NCI-H526 treated with DMSO at 0.1 percent for 48 hours (cell line): ENCODE measurements at regions not wholly inside any gene's neighbourhood (a gene's known extent, or its start where the extent isn't known, plus 50 kb on each side); places are given as distances from the start of the nearest gene placed in this dataset.

Experiments used
- DNase-seq: peaks from one replicate; lab custom pipeline; 2025; lab: John Stamatoyannopoulos, UW

DNA sequence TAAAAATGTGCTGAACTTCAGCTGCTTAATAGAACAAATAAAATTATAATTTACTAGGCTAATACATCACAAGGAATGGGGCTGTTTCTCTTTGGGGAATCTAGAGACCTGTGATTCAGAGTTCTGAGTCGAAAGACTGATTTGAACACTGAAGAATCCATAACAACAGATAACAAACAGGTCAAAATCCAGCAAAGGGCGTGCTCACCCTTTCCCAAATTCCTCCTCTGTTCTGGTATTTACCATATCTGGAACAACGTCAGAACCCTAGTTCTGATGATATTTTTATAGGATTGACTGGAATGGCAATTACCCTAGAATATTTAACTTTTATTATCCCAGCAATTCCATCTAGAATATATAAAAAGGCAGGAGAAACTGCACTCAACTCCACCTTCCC lies 66.0 kb upstream of the ITGA6 start:
- DNase-seq: no peak

DNA sequence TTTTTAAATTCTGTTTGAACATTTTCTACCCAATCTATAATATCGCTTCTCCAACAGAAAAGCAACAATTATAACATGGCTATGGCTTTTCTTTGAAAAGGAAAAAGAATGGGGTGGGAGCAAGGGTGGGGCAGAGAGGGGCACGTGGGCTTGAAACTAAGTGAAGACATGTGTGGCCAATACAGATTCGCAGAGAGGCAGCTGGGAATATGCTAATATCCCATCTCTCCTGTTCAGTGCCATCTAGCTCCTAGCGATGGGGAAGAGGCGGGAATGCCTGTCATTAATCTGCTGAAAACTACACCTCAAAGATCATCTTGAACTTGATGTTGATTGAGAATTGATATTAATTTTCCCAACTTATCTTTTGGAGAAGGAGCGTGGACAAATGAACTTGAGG lies 65.5 kb upstream of the ITGA6 start:
- DNase-seq: no peak

DNA sequence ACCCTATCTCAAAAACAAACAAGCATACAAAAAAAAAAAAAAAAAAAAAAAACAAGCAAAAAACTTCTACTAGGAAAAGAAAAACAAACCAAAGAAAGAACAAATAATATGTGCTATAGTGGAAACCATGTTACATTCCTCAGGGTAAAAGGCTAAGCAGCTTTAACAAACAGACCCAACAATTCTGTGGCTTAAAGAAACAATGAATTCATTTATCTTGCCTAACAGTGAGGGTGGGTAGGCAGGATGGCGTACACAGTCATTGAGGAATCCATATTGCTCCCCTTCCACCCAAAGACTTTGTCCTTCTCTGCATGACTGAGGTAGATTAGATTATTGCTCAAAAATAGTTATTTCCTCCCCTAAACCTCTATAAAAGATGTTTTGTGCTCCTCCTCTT lies 63.1 kb upstream of the ITGA6 start:
- DNase-seq: no peak

DNA sequence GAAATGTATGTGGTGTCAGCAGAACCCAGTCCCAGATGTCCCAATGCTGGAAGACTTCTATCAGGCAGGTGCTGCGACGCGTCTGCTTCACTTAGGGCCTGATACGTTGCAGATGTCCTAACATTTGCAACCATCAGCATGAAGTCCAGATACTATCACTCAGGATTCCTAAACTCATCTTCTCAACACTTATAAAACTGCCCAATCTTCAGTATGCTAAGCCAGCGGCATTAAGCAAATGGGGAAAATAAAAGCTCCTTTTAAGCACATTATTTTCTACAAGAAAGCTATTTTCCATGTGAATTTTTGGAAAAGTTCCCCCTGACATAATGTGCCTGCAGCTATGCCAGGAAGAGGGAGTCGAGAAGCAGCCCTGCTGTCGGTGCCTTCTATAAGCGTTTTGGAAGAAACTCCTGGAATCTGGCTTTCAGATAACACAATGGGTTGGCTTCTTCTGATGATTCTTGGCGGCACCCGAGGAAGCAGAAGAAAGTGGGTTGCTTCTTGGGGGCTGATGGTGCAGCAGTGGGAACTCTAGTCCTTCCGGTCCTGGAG lies 60.7 kb upstream of the ITGA6 start:
- DNase-seq: no peak

DNA sequence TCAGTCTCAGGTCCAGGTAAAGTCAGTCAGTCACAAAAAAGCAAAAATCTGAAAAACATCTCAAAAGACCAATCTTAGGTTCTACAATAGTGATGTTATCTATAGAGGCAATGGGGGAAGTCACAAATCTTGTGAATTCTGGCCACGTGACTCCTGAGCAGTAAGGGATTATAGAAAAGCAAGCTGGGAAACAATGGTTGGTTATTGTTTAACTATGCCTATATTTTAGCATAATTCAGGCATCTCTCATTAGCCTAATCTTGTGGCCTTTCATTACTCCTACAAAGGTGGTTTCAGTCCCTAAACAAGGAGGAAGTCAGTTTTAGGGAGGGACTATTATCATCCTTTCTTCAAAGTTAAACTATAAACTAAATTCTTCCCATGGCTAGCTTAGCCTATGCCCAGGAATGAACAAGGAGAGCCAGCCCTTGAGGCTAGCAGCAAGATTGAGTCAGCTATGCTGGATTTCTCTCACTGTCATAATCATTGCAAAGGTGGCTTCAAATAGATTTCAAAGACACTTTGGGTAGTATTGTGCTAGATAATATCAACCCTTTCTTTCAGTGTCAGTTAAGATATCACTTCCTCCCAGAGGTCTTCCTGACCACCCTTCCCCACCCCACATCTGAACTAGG lies 56.4 kb upstream of the ITGA6 start:
- DNase-seq: no peak

DNA sequence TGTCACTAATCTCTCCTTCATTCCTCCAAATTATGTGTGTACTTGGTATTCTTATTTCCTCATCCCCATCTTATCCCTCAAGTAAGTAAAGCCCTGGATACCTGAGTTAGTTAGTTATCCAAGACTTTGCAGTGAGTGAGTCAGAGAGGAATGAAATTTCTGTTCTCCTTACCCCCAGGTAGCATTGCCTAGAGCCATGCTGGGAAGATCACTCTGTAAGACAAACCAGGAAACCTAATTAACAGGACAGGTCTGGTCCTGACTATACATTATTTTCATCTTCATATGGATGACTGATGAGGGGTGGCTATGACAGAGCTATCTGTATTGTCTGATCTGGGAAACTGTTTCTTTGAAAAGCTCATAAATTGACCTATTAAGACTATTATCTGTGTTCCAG lies 55.0 kb upstream of the ITGA6 start:
- DNase-seq: peak; percentile 32

DNA sequence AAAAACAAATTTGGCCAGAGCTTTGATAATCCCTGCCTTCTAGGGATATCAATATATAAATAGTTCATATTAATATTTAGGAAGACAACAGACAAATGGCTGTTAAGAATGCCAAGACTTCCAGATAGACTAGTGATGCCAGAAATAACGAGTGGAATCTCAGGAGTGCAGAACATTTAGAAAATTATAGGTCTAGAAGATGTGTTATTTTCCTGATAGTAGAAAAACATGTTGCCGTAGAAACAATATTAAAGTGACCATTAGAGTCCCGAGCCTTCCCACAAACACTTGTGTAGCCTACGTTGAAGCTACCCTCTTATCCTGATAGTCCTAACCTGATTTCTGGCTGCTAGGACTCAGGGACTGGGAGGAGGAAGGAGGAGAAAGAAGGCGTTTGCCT lies 54.3 kb upstream of the ITGA6 start:
- DNase-seq: no peak

DNA sequence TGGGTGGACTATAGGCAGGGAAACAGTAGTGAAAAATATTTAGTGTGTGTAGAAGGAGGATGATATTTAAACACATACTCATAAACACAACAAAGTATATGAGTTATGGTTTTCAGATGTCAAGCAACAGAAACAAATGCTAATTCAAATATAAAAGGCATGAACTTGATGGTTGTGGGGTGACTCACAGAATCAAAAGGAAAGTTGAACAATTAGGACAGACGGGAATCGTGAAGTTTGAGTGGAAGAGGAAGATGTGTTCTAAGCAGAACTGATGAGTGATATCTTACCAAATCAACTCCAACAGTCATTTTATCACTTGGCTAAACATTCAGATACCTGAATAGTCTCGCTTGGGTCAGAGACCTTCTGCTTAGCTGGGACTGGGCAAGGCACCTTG lies 53.6 kb upstream of the ITGA6 start:
- no peak for DNase-seq

DNA sequence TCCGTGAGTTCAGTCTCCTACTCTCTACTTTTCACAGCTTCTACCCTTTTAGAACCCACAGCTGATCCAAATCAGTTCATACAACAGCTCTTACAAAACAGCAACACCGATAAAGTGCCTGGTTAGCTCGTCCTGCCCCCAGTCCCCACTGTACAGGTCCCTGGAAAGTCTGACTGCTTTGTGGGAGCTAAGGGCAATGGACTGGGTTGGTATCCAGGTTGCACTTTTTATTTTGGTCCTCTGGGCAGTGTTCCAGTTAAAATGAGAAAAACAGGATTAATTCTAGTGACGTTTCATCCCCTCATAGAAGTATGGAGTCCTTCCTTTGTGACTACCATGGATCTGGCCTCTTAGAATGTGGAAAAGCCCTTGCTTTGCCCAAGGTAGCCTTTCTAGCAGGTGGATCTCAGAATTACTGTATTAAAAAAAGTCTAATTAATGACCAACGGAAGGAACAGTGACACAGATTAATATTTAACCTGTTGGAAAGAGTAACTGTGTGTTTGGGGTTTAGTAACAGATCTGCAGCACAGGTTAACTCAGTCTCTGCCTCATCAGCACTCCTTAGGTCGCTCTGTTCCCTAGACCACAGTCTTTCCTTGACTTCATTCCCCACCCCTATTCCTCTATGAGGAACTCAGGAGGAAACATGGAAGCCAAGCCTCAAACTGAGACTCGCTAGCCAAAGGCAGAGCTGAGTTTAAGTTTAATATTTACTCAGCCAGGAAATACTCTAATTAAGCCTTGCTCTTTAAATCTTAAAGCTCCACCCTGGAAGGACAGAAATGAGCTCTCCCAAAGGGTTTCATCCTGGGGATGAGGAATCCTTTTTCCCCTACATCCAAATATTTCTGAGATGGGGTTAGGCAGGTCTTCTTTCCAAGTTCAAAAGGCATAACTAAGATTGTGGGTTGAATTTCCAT lies 52.8 kb upstream of the ITGA6 start:
- no peak for DNase-seq

DNA sequence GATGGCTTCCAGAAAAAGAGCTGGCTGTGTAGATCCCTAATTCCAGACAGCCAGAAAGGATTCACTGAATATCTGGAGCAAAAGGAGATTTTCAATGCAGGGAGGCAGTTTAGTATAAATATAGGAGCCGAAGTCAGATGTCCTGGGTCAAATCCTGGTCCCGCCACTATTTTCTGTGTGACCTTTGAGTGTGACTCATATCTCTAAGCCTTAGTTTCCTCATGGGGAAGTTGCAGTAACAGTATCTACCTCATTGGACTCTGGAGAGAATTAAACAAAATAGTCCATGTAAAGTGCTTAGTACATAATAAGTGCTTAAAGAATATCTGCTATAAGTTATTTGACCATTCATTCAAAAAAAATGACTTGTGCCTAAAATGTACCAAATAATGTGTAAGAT lies 52.1 kb upstream of the ITGA6 start:
- no peak for DNase-seq

DNA sequence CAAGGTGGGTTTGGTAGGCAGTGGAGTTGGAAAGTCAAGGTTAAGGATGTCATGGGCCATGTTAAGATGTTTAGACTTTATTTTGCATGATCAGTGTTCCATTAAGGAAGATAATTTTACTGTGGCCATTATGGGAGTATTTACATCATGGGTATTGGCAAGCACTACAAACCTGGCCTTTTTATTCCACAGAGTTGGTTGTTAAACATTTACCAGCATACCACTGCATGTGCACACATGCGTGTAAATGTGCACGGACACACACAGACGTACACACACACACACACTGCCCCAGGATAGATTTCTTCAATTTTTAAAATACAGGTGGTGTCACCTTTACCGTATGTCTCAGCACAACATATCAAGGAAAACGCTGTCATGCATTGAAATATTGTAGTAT lies 51.4 kb upstream of the ITGA6 start:
- peak; percentile 10 for DNase-seq

DNA sequence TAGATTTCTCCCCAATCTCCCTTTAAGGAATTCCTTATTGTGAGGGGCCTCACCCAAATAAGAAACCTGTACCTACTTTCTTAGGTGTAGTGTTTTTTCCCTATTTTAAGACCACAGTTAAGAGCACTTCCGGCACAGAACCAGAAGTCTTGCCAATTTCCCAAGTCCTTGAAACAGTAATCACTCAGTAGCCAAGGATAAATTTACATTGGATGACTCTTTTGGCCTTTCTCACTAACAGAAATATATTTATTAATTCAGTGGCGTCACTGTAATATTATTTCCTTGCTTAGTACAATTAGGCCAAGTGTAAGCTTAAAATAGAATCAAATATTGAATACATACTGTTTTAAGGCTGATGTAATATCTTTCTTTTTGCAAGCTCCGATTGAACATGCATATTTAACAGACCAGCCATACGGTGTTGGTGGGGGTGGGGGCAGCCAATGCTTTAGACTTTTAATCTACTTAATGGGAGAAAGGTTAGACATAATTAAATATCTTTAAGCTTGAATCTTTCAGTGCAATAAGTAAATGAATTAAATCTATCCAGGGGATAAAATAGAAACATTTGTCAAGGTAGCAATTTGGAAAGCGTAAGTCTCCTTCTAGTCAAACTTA lies 50.8 kb upstream of the ITGA6 start:
- no peak for DNase-seq

DNA sequence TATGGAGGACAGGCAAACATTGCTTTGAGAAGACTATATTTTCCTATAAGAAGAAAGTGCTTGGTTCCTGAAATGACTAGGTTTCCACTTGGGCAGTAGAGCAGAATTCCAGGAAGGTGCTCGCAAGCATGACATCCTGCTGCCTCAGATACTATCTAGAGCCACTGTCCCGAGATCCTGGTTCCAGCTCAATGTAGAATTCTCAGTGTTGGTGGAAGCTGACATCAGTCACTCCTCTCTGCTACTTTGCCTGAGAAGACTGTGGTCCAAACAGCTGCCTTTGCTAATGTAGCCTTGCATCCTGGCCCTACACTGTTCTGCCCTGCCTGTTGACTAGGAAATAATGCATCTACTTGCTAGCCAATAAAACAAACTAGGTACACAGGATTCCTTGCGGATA lies 50.0 kb upstream of the ITGA6 start:
- DNase-seq: no peak
